ENCODE measurements at regions not wholly inside any gene's neighbourhood (a gene's known extent, or its start where the extent isn't known, plus 50 kb on each side); places are given as distances from the start of the nearest gene placed in this dataset.

- no peak for TF ChIP-seq CTCF (IDR thresholded peaks at IDR 0.05; ENCODE audit: low read depth, low read length, missing input control)
- TF ChIP-seq HNF4G (IDR thresholded peaks at IDR 0.05) = no peak
- TF ChIP-seq RAD21 (IDR thresholded peaks at IDR 0.05) = no peak
- TF ChIP-seq YY1 (IDR thresholded peaks at IDR 0.05) = no peak
- TF ChIP-seq TAF1 (conservative IDR thresholded peaks at IDR 0.05) = no peak
- TF ChIP-seq REST (IDR thresholded peaks at IDR 0.05) = no peak
- TF ChIP-seq ZBTB33 (IDR thresholded peaks at IDR 0.05) = no peak
- no peak for TF ChIP-seq GABPA (IDR thresholded peaks at IDR 0.05 in 1 of 2, conservative IDR thresholded peaks at IDR 0.05 in 1 of 2)
- no peak for TF ChIP-seq JUND (IDR thresholded peaks at IDR 0.05)
Observed at GRCh38 chr17:77634710-77635109, 323.8 kb upstream of the TNRC6C start.

Measured in liver (tissue), 3 donors.